RKO (cell line): ENCODE measurements at regions not wholly inside any gene's neighbourhood (a gene's known extent, or its start where the extent isn't known, plus 50 kb on each side); places are given as distances from the start of the nearest gene placed in this dataset.
"Not testable (repeated sequence)": the region's sequence is repeated elsewhere in the genome, so short reads cannot be mapped to it uniquely, and the experiment has no call there.

ENCODE experiments used
- DNase-seq: peaks from one replicate; pipeline ENCODE4 v3.0.0-alpha.2; 2016; ENCODE audit warnings: low spot score

- no peak for DNase-seq
Observed at GRCh38 chr4:108458681-108459080, 161.7 kb upstream of the RPL34 start.

GRCh38 chr4:108454227-108454626 lies 166.1 kb upstream of the RPL34 start:
- DNase-seq = no peak

GRCh38 chr4:108453366-108453765 lies 167.0 kb upstream of the RPL34 start:
- no peak for DNase-seq

- DNase-seq = no peak
Observed at GRCh38 chr4:108450236-108450898, 170.0 kb upstream of the RPL34 start.

- DNase-seq = no peak
Observed at GRCh38 chr4:108449129-108449528, 171.2 kb upstream of the RPL34 start.

- DNase-seq = no peak
Observed at GRCh38 chr4:108446556-108446955, 173.8 kb upstream of the RPL34 start.

- DNase-seq = no peak
Observed at GRCh38 chr4:108445716-108446115, 174.7 kb upstream of the RPL34 start.

- DNase-seq = no peak
Observed at GRCh38 chr4:108443585-108443984, 176.8 kb upstream of the RPL34 start.

GRCh38 chr4:108433832-108434231 lies 186.5 kb upstream of the RPL34 start:
- DNase-seq = no peak

GRCh38 chr4:108433394-108433793 lies 187.0 kb upstream of the RPL34 start:
- DNase-seq = not testable (repeated sequence)

- no peak for DNase-seq
Observed at GRCh38 chr4:108432418-108432817, 188.0 kb upstream of the RPL34 start.

GRCh38 chr4:108431986-108432385 lies 188.4 kb upstream of the RPL34 start:
- no peak for DNase-seq

- no peak for DNase-seq
Observed at GRCh38 chr4:108430921-108431320, 189.5 kb upstream of the RPL34 start.

- no peak for DNase-seq
Observed at GRCh38 chr4:108429662-108430061, 190.7 kb upstream of the RPL34 start.

- no peak for DNase-seq
Observed at GRCh38 chr4:108428923-108429322, 191.5 kb upstream of the RPL34 start.

- DNase-seq = no peak
Observed at GRCh38 chr4:108427946-108428485, 192.4 kb upstream of the RPL34 start.

GRCh38 chr4:108426493-108426892 lies 193.9 kb upstream of the RPL34 start:
- DNase-seq = no peak

- DNase-seq = peak; percentile 56
Observed at GRCh38 chr4:108425988-108426387, 194.4 kb upstream of the RPL34 start.

- DNase-seq = no peak
Observed at GRCh38 chr4:108417923-108418322, 202.5 kb upstream of the RPL34 start.

GRCh38 chr4:108416831-108417230 lies 203.5 kb upstream of the RPL34 start:
- DNase-seq = no peak

- no peak for DNase-seq
Observed at GRCh38 chr4:108415389-108415788, 205.0 kb upstream of the RPL34 start.

- DNase-seq = no peak
Observed at GRCh38 chr4:108411836-108412235, 208.5 kb upstream of the RPL34 start.

- DNase-seq = not testable (repeated sequence)
Observed at GRCh38 chr4:108409691-108410090, 210.7 kb upstream of the RPL34 start.

- no peak for DNase-seq
Observed at GRCh38 chr4:108405586-108405985, 214.8 kb upstream of the RPL34 start.
